Astrocyte of the spinal cord (primary cell): ENCODE measurements at regions not wholly inside any gene's neighbourhood (a gene's known extent, or its start where the extent isn't known, plus 50 kb on each side); places are given as distances from the start of the nearest gene placed in this dataset.

Source experiments
- DNase-seq: peaks from one replicate; pipeline ENCODE4 v3.0.0; 2011; ENCODE audit warnings: low read depth, low spot score
- H3K4me3 ChIP-seq: 2 replicates; pipeline ENCODE4 v1.5.1; 2011; ENCODE audit warnings: low read depth, mild to moderate bottlenecking, low read length, moderate library complexity
- CTCF ChIP-seq: IDR thresholded peaks from 2 replicates; pipeline ENCODE4 v1.5.1; 2012; ENCODE audit warnings: low read depth, mild to moderate bottlenecking, low read length, inconsistent platforms
- in situ Hi-C: cut with HindIII; loops from 2 replicates; pipeline ENCODE4 v1.10.0; 2017; ENCODE audit warnings: low sequenced_read_pairs

DNA sequence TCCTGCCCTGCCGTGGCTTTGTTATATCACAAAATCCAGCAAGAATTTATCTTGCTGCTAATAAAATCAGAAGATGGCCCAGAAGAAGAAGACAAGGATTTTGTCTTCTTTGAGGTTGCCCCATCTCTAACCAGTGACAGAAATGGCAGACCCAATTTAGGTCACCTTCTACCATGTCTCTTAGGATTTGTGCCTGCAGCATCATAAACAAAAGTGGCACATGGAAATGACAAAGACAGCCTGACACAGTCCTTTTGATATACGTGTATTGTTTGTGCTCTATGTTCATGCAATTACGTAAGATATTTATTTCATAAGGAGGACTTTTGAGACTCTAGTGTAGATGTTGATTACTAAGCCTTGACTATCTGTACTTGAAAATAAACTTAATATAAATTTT lies 135.9 kb upstream of the TMTC4 start:
- no peak for DNase-seq
- no peak overlapping the region for H3K4me3 ChIP-seq
- no peak for TF ChIP-seq CTCF
- in situ Hi-C loops, result no loop called here

GRCh38 chr13:100809856-100810255 lies 135.3 kb upstream of the TMTC4 start:
- no peak for DNase-seq
- no peak overlapping the region for H3K4me3 ChIP-seq
- in situ Hi-C loops, result no loop called here
- TF ChIP-seq CTCF, result no peak

DNA sequence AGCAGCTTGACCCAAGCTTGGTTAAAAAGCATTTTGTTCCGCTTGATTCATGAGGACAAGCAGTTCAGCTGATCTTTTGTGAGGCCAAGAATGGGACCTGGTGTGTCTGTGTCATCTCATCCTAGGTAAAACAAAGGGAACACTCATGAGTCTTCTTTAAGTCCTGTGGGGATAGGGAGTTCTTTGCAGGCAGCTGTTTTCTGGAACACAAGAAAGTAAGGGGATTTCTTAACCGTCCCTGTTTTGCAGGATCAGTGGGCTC lies 134.5 kb upstream of the TMTC4 start:
- no peak overlapping the region for H3K4me3 ChIP-seq
- DNase-seq, result no peak
- in situ Hi-C loops, result no loop called here
- TF ChIP-seq CTCF, result no peak

- no peak for TF ChIP-seq CTCF
These were observed 133.9 kb upstream of the TMTC4 start for GRCh38 chr13:100808330-100809128.

GRCh38 chr13:100803091-100803490 lies 128.5 kb upstream of the TMTC4 start:
- in situ Hi-C loops, result no loop called here
- TF ChIP-seq CTCF, result no peak

More at GRCh38 chr13:100808330-100809128, 133.9 kb upstream of the TMTC4 start:
- DNase-seq, result no peak
- no peak overlapping the region for H3K4me3 ChIP-seq
- in situ Hi-C loops, result no loop called here

GRCh38 chr13:100800283-100800875 lies 125.8 kb upstream of the TMTC4 start:
- no peak for DNase-seq
- in situ Hi-C loops, result no loop called here
- H3K4me3 ChIP-seq, result no peak overlapping the region
- no peak for TF ChIP-seq CTCF

More at GRCh38 chr13:100803091-100803490, 128.5 kb upstream of the TMTC4 start:
- no peak overlapping the region for H3K4me3 ChIP-seq
- no peak for DNase-seq
